NB4 (cell line): ENCODE measurements at regions not wholly inside any gene's neighbourhood (a gene's known extent, or its start where the extent isn't known, plus 50 kb on each side); places are given as distances from the start of the nearest gene placed in this dataset.
"Not testable (repeated sequence)": the region's sequence is repeated elsewhere in the genome, so short reads cannot be mapped to it uniquely, and the experiment has no call there.

Experiments used
- DNase-seq: peaks from one replicate; pipeline ENCODE4 v3.0.0; 2010; ENCODE audit warnings: low read depth
- H3K4me3 ChIP-seq: one replicate; pipeline ENCODE4 v1.5.1; 2011; ENCODE audit warnings: mild to moderate bottlenecking, low read depth, low read length, moderate library complexity
- CTCF ChIP-seq: IDR thresholded peaks from one replicate; pipeline ENCODE4 v1.5.1; 2012; ENCODE audit warnings: low read depth, low read length
- MAX ChIP-seq: IDR thresholded peaks from 2 replicates; pipeline ENCODE4 v1.6.1; 2011; ENCODE audit warnings: low read depth, low read length
- MYC ChIP-seq: IDR thresholded peaks from 2 replicates; pipeline ENCODE4 v1.6.1; 2011; ENCODE audit warnings: low read depth, low read length
- POLR2A ChIP-seq: IDR thresholded peaks from 2 replicates; pipeline ENCODE4 v1.6.1; 2011; ENCODE audit warnings: mild to moderate bottlenecking; ENCODE audit not compliant: insufficient read length; ENCODE audit errors: extremely low read depth

- no peak overlapping the region for H3K4me3 ChIP-seq
- DNase-seq, result no peak
- TF ChIP-seq POLR2A (no peak), MAX (no peak), CTCF (no peak), MYC (no peak)
These were observed 82.6 kb downstream of the CETN3 start for GRCh38 chr5:90326995-90327394.

GRCh38 chr5:90325093-90325492, 84.5 kb downstream of the CETN3 start:
- no peak for TF ChIP-seq CTCF
- TF ChIP-seq POLR2A, result no peak
- no peak for TF ChIP-seq MAX
- TF ChIP-seq MYC, result no peak
- no peak overlapping the region for H3K4me3 ChIP-seq
- no peak for DNase-seq

- not testable (repeated sequence) for DNase-seq, H3K4me3 ChIP-seq
These were observed 89.2 kb downstream of the CETN3 start for GRCh38 chr5:90320348-90320747.

- H3K4me3 ChIP-seq, result no peak overlapping the region
- no peak for DNase-seq
- TF ChIP-seq POLR2A (no peak), MAX (no peak), CTCF (no peak), MYC (no peak)
These were observed 97.5 kb downstream of the CETN3 start for GRCh38 chr5:90312027-90312426.

GRCh38 chr5:90311401-90311800, 98.2 kb downstream of the CETN3 start:
- H3K4me3 ChIP-seq, result no peak overlapping the region
- TF ChIP-seq MYC (no peak), CTCF (no peak), MAX (no peak), POLR2A (no peak)
- no peak for DNase-seq

- TF ChIP-seq POLR2A, result no peak
- TF ChIP-seq CTCF, result no peak
- TF ChIP-seq MAX, result no peak
- no peak for TF ChIP-seq MYC
- no peak for DNase-seq
- H3K4me3 ChIP-seq, result no peak overlapping the region
These were observed 100.6 kb downstream of the CETN3 start for GRCh38 chr5:90308787-90309585.
